Non-pigmented ciliary epithelial cell (primary cell): ENCODE measurements at regions not wholly inside any gene's neighbourhood (a gene's known extent, or its start where the extent isn't known, plus 50 kb on each side); places are given as distances from the start of the nearest gene placed in this dataset.
"Not testable (repeated sequence)": the region's sequence is repeated elsewhere in the genome, so short reads cannot be mapped to it uniquely, and the experiment has no call there.

Experiments used
- DNase-seq: peaks from one replicate; pipeline ENCODE4 v3.0.0-alpha.2; 2010; ENCODE audit warnings: low read depth

DNA sequence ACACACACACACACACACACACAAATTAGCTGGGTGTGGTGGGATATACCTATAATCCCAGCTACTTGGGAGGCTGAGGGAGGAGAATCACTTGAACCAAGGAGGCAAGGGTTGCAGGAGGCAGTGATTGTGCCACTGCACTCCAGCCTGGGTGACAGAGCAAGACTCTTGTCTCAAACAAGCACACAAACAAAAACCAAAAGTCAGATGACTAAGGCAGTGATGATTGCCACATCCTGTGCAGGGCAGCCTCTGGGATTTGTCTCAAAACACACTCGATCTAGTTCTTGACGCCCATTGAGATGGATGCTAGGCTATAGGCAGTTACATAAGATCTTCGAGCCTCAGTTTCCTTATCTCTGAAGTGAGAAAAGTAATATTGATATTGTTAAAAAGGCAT is 183.1 kb upstream of the NOTCH2NLA start:
- not testable (repeated sequence) for DNase-seq

DNA sequence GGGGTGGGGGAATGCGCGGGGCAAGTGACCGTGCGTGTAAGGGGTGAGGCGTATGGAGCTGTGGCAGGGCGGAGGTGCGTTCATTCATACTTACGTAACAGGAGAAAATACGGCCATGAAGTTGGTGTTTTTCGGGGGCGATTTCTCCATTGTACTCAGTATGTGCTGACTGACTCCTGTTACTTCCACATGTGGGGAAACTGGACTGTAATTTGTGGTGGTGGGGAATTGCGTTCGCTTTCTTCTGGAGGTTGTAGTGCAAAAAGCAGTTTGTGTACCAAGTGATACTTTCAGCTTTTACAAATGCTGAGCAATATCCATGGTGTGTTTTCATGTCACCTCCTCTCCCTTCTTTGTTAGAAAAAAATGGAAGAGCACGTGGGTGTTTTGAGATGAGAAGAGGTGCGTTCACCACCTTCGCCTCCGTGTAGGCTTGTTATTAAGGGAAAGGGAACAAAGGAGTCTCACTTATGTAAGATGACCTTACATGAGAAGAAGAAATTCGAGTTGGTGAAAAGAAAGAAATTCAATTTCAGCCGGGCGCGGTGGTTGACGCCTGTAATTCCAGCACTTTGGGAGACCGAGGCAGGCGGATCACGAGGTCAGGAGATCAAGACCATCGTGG is 181.1 kb upstream of the NOTCH2NLA start:
- peak; percentile 81 for DNase-seq

DNA sequence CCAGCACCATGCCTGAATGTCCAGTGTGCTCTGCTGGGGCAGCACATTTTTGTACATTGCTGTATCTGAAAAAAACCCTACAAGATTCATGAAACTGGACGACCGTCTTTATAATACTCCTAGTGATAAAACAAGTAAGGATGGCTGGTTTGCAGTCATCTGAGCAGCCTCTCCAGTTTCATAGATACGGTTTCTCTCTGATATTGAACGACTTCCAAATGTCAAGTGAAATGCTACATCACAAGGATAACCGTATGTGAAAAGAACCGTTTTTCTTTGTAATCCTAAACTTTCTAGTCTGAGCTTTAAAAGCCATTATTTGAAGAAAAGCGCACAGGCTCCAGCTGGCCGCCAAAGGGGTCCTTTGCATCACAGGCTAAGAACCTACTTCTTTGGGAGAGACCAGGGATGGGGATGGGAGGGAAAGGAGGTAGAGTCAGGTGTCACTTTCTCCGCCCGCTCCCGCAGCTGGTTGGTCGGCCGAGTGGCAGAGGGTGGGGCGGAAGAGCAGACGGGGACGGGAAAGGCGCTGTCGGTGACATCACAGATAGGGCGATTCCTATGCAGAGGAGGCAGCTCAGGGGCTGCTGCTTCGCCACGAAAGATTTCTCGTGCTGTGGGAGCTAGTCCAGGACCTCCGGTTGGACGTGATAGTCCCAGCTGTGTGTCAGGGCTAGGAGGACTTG is 180.4 kb upstream of the NOTCH2NLA start:
- peak; percentile 18 for DNase-seq

DNA sequence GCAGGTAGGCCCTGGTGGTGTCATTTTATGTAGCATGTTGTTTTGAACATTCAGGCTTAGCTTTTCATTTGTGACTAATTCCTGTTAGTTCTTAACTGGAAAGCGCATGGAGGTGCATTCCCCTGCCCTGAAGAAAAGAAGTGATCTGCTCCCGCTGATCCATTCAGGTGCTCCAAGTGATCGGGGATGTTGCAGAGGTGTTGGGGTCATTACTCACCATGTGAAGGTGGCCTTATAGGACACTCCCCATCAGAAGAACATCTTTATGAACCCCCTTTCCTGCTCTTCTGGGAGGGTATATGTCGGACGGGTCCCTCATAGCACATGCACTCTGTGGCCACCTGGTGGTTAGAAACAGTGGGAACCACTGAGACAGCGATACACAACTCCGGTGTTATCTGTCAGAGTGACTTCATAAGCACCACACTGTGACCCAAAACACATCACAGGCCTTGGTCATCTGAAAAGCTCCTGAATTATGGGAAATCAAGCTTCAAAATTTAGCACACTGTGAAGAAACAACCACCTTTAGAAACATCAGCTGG is 172.5 kb upstream of the NOTCH2NLA start:
- not testable (repeated sequence) for DNase-seq

DNA sequence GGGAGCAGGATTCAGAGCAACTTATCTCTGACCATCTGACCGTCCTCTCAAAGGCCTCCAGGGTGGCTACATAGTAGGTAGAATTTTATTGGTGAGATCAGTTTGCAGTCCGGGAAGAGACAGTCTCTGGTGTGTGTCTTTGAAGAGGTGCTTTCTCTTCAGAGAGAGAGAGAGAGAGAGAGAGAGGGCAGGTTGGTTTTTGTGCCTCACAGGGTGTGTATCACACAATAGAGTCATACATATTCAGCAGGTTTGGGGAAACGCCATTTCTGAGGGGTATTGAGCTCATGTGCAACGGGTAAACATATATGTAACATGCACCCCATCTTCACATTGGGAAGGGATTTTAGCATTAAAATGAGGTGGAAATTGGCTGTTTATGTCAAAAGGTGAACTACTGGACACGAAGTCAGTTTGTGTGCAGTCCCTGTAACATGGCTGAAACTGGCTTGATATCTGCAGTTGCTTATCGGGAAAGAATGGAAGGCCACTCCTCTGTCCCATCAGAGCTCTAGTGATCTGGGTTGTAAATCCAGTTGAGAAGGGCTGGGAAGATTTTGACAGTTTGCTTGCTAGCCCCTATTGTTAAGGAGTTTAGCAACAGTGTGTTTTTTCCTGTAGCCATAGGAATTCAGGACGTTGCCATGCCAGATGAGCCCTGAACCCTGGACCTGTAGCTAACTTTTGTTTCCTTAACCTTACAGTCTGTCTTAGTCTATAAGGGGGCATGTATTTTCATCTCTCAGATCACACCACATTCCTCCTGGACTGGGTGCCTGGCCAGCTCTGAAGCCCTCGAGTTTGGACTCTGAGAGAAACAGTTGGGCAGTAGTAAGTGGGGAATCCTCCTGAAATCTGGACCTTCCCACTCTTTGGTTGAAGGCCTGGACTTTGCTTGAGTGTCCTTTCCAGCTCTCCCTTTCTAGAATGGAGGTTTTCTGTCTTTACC is 171.6 kb upstream of the NOTCH2NLA start:
- not testable (repeated sequence) for DNase-seq

DNA sequence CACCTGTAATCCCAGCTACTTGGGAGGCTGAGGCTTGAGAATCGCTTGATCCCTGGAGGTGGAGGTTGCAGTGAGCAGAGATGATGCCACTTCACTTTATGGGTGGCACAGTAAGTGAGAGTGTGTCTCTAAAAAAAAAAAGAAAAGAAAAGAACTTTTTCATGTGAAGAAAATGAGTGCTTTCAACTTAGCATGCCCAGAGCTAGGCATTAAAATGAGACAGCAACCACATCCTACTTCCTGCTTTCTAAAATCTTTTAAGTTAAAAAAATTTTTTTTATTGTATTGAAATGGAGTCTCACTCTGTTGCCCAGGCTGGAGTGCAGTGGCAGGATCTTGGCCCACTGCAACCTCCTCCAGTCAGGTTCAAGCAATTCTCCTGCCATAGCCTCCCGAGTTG is 170.4 kb upstream of the NOTCH2NLA start:
- not testable (repeated sequence) for DNase-seq

DNA sequence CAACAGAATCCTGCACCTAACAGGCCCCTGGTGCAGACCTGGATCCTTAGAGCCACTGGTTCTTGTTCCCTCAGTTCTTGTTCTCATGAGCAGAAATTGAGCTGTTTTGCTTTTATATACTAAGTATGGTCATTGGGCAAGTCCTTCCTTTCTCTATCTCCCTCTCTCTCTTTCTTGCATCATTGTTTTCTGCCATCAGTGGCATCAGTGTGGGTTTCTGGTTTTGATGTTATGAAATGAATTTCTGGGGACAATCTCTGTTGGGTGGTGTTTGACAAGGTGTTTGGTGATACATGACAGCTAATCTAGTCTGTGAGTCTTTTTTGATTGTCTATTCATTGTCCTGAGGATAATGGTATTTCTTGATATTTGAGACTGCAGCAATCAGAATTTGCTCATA is 168.0 kb upstream of the NOTCH2NLA start:
- DNase-seq = not testable (repeated sequence)

DNA sequence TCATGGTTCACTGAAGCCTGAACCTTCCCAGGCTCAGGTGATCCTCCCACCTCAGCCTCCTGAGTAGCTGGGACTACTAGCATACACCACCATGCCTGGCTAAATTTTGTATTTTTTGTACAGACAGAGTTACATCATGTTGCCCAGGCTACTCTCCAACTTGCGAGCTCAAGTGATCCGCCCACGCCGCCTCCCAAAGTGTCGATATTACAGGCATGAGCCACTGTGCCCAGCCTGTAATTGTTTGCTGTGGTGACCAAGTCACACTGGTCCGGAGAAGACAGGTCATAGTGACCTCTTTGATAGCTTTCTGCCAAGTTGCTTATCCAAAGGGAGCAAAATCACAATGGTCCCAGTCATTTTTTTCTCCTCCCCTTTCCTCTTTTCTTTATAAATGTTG is 167.4 kb upstream of the NOTCH2NLA start:
- DNase-seq = not testable (repeated sequence)

DNA sequence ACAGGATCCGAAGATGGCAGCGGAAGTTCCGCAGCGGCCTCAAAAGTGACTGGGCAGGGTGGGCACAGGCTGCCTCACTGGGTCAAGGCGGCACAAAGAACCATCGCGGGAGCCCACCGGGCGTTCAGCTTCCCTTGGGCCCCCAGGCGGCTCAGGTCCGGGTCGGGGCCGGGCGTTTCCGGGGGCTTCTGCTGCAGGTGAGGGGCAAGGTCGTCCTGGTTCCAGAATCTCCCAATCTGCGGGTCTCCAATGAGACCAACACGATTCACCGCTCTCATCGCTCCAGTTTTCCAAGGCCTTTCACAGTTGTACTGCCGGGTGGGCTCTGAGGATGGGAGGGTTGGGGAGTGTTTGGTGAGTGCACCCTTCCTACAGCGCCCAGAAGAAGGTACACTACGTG is 165.0 kb upstream of the NOTCH2NLA start:
- DNase-seq = not testable (repeated sequence)

DNA sequence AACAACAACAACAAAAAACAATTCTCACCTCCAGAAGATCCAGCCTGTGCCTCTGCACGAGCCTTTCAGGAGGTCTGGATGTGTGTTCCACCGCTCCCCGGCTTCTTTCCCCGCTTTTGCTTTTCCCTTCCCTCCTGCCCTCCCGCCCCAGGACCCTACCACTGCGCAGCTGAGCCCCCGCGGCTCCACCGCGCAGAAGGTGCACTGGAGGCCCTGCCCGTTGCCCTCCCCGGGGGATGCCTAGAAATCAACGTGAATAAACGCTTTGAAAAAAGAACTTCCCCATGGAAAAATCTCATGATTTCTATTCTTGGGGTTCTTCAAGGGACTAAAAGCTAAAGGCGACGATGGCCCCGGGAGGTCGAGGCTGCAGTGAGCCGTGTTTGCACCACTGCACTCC is 164.3 kb upstream of the NOTCH2NLA start:
- DNase-seq = not testable (repeated sequence)

DNA sequence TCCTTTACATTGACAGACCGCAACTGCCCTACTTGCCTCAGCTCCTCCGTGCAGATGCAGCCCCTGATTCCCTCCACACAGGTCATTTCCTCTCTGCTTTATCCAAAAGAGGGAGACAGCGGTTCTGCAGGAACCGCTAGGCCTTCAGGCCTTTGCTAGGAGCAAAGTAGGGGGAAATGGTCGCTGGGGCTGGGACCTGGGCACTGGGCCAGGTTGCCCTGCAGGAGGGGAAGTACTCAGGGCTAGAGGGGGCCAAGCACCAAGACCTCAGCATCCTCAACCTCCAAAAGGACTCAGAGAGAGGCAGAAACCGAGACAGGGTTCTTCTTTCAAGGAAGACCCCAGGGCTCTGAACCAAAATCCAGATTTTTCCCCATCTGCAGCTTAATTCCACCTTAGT is 160.4 kb upstream of the NOTCH2NLA start:
- DNase-seq = not testable (repeated sequence)

DNA sequence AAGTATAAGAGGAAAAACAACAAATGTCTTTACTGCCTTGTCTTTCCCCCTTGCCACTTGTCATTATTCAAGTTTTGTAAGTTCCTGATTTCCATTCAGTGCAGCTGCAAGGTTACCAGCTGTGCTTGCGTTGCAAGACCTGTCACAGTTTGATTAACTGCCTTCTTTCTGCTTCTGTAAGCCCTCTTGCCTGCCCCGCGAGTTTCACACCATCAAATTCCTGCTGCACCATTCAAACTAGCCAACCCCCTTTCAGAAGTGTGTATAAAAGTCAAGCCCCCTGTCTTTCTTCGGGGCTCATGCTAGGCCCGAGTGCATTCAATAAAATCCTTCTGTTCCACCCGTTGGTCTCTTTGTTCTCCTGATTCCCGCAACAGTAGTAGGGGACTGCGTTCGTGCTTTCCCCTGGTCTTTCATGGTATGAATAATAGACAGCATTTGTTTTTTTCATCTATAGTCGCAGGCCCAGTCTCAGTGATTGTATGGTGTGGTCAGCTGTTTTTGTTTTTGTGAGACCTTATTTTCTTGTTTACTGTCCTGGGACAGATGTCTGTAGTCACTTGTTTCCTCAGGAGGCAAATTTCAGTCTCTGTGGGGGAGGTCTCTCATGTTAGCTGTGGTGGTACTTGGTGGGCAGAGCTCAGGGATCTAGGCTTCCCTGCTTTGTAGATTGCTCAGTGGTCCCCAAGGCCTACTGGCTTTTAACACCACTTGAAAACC is 159.1 kb upstream of the NOTCH2NLA start:
- DNase-seq = not testable (repeated sequence)

DNA sequence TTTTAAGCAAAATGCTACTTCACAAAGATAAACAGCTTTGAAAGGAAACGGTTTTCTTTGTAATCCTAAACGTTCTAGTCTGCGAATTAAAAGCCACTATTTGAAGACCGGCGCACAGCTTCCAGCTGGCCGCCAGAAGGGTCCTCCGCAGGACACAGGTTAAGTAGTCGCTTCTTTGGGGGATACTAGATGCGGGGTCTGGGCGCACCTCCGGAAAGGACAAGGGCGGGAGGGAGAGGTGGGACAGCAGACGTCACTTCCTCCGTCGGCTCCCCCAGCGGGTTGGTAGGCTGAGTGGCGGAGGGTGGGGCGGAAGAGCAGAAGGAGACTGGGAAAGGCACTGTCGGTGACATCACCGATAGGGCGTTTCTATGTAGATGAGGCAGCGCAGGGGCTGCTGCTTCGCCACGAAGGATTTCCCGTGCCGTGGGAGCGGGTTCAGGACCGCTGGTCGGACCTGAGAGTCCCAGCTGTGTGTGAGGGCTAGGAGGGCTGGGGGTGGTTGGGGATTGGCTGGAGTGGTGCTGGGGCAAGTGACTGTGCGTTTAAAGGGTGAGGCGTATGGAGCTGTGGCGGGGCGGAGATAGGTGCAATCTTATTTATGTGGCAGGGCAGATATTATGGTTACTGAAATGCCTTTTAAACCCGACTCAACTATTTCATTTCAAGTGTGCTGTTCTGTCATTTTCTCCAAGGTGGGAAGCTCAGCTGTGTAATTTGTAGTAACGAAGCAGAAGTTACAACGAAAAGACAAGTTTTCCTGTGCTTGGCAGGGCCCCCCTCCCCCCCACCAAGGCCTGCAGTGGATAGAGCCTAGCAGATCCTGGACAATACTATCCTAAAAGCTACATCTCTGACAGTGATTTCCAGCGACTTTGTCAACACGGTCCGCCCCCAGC is 158.3 kb upstream of the NOTCH2NLA start:
- peak; percentile 95 for DNase-seq

DNA sequence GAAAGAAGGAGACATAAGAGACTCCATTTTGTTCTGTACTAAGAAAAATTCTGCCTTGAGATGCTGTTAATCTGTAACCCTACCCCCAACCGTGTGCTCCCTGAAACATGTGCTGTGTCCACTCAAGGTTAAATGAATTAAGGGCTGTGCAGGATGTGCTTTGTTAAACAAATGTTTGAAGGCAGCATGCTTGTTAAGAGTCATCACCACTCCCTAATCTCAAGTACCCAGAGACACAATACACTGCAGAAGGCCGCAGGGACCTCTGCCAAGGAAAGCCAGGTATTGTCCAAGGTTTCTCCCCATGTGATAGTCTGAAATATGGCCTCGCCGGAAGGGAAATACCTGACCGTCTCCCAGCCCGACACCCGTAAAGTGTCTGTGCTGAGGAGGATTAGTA is 152.4 kb upstream of the NOTCH2NLA start:
- DNase-seq = not testable (repeated sequence)

DNA sequence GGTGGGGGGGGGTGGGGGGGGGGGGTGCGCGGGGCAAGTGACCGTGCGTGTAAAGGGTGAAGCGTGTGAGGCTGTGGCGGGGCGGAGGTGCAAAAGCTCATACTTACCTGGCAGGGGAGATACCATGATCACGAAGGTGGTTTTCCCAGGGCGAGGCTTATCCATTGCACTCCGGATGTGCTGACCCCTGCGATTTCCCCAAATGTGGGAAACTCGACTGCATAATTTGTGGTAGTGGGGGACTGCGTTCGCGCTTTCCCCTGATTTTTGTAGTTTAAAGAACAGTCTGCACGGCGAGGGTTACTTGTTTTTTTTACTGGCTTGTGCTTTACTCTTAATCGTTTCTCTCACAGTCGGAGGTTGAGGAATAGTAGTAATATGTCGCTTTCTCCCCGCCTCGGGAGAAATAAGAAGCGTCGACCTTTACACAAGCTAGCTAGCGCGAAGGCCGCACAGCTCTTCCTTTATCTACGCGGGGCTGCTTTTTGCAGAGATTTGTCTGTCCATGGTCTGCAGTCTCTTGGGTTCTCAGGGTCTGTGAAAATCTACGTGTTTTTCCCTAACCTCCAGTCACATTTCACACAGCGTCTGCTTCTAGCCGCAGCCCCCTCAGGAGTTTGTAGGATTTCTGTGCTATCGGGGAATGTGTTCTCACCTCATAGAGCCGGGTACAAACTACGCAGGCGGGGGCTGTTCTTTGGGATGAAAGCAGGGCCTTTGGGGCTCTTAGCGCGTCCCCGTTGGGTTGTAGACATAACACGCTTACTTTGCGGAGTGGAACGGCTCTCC is 148.1 kb upstream of the NOTCH2NLA start:
- peak; percentile 94 for DNase-seq

DNA sequence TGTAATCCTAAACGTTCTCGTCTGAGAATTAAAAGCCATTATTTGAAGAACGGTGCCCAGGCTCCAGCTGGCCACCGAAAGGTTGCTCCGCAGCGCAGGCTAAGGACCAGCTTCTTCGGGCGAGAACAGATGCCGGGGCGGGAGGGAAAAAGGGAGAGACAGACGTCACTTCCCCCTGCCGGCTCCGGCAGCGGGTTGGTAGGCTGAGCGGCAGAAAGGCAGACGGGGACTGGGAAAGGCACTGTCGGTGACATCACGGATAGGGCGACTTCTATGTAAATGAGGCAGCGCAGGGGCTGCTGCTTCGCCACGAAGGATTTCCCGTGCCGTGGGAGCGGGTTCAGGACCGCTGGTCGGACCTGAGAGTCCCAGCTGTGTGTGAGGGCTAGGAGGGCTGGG is 147.5 kb upstream of the NOTCH2NLA start:
- DNase-seq = peak; percentile 44

DNA sequence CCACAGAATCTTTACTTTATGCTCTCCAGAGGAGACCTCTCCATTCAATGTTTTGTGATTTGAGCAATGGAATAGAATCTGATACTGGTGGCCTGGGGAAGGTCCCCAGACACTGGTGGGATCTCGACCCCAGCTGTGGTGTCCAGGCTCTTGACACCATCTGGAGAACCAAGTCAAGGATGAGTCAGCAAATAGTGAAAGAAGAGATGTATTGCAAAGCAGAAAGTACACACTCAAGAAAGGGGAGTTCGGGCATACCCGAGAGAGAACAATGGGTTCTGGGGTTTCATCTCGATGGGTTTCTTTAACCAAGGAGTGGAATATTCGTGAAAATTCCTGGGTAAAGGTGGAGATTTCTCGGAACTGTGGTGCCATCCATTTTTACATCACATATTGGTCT is 146.3 kb upstream of the NOTCH2NLA start:
- not testable (repeated sequence) for DNase-seq

DNA sequence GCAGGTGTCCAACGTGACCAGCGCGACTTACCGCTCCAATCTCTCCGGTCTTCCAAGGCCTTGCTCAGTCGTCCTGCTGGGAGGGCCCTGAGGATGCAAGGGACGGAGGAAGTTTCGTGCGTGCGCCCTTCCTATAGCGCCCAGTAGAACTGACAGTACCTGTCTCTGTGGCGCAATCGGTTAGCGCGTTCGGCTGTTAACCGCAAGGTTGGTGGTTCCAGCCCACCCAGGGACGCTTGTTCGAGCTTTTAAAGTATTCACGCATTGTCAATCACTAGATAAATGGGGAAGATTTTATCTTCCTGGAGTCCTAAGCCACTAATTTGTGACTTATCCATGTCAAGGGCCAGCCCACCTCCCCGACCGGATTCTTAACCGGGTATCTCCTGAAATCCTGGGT is 141.1 kb upstream of the NOTCH2NLA start:
- peak; percentile 53 for DNase-seq

DNA sequence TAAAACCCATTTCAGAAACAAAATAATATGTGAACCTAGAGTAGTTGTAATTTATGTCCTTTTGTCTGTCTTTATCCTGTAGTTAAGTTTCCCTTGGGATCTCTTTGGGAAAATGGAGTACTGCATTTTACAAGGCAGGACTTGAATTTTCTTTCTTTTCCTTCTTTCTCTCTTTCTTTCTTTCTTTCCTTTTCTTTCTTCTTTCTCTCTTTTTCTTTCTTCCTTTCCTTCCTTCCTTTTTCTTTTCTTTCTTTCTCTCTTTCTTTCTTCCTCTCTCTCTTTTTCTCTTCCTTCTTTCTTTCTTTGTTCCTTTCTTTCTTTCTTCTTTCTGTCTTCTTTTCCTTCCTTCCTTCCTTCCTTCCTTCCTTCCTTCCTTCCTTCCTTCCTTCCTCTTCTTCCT is 126.6 kb upstream of the NOTCH2NLA start:
- not testable (repeated sequence) for DNase-seq

DNA sequence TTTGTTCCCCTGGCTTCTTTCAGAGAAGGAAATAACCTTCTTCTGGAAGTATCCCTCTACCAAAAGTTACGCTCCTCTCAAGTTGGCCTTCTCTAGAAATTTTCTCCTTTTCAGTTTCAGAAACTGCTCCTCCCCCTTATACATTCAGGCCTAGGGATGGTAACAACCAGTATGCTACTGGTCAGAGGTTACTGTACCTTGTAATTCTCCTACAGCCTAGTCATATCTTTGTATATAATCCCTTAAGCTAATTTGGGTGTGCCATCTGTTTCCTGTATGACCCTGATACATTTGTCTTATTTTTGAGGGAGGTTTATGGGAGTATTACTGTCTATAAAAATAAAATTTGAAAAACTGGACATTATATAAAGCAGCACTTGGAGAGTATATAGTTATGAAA is 98.0 kb upstream of the NOTCH2NLA start:
- DNase-seq = not testable (repeated sequence)
